DLD1 (cell line): ENCODE measurements at regions not wholly inside any gene's neighbourhood (a gene's known extent, or its start where the extent isn't known, plus 50 kb on each side); places are given as distances from the start of the nearest gene placed in this dataset.
"Not testable (repeated sequence)": the region's sequence is repeated elsewhere in the genome, so short reads cannot be mapped to it uniquely, and the experiment has no call there.

ENCODE experiments used
- in situ Hi-C: cut with HindIII; loops from 2 replicates; pipeline ENCODE4 v1.10.0; 2017; ENCODE audit warnings: low sequenced_read_pairs

DNA sequence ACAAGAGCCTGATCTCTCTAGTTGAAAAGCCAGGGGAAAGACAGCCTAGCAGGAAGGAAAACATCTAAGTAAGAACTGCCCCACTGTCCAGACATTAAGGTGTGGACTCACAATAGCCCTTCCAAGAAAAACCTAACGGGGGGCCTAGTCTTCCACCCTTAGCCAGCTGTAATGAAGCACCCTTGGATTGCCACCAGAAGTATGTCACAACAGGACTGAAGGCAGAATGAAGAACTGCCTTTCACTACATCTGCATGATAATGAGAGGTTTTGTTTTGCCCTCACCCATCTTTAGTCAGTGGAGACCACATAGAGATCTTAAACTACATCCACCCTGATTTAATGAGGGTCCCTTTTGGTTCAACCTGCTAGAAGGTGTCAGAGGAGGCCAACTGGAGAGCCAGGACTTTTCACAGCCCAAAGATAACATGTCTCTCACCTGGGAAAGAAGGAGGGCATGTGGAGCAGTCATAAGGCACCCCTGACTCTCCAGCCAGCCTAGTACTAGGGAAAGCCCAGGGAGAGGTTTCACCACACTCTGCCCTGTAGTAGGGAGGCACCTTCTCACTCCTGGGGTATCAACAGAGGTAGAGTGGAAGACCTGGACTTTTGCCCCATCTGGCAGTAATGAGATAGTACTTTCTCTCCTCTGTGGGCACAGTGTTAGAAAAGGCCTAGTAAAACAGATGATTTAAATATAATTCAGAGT, 1017.4 kb upstream of the MANEA start:
- in situ Hi-C loops: no loop called here

- in situ Hi-C loops: not testable (repeated sequence)
These were observed 1020.1 kb upstream of the MANEA start for GRCh38 chr6:94557207-94557606.

DNA sequence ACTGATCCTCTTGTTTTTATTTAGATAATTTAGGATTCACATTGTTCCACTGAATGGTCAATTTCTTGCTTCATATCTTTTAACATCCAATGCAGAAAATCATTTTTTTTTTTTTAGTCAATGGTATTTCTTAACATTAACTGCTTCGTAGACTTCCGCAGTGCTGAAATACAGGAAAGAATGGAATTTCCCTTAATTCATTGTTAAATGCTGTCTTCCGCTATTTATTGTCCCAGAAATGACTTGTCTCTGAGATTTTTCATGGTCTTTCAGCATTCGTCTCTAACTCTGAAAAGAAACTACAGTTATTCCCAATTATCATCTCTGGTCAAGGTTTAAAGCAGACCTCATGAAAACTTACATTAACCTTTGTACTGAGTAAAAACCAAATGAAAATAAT, 1029.1 kb upstream of the MANEA start:
- in situ Hi-C loops: no loop called here

GRCh38 chr6:94535798-94536197, 1041.5 kb upstream of the MANEA start:
- in situ Hi-C loops: no loop called here

DNA sequence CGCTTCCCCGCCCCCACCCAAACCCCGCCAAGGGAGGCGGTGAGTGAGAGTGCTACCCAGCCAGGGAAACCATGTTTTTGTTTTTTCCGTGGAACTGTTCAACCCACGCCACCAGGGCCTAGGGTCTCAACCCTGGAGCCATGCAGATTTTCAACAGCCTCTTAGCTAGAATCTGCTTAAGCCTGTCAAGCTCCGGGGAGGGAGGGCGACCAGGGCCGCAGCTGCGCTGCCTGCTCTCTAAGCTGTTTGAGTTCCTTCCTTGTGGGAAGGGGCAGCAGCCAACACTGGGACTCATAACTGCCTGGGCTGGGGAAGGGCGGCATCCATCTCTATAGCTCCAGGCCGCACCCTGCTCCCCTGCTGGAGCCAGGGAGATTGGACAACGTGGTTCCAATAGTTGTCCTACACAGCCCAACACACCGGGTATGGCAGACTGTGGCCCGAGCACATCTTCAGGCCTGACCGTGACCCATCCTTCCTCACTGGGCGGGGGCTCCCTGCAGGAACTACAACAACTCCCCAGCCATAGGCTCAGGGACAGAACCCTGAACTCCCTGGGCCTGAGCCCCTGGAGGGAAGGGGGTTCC, 1065.7 kb upstream of the MANEA start:
- in situ Hi-C loops: no loop called here

DNA sequence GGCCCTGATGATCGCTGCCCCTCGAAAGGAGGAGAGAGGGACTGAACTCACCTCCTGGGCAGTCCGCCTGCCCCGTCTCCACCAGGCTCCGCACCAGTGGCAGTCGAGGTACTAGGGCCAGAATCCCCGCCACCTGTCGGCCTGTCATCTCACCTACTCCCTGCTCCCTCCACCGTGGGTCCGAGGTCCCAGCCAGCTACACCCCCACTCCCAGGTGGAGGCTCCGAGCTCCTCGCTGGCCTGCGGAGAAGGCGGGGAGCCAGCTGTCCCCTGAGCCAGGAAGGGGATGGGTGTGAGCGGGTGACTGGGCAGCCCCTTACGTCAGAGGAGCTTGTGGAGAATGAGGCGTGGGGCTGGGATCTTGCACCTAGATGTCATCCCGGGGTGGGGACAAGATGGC, 1066.5 kb upstream of the MANEA start:
- in situ Hi-C loops: no loop called here

- in situ Hi-C loops: no loop called here
These were observed 1075.8 kb upstream of the MANEA start for GRCh38 chr6:94501516-94501915.

DNA sequence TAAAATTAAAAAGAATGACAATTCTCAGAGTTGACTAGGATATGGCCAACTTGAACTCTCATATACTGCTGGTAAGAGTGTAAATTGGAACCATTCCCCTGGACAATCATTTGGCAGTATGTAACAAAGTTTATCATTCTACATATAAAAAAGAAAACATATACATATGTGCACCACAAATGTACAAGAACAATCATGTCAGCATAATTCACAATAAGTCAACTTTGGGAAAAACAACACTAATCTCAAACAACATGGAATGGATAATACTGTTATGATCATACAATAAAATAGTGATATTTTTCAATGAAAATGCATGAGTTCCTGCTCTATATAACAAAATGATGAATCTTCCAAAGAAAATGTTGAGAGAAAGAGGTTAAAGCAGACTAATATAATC, 1078.7 kb upstream of the EPHA7 start:
- in situ Hi-C loops: no loop called here

DNA sequence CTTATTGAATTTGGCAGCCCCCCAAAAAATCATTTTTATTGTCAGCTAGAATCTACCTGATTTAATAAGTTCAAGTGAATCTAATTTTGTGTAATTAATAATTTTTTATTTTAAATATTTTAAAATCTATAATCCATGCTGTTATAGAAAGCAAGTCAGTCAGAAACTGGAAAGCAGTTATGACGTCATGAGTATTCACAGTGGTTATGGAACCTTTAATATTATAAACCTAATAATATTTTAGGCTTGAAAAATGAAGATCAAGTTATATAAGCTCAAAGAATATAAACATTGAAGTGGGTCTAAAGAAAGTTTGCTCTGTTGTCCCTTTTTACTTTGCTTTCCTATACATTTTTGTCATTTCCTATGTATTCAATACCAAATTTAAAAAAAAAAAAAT, 1075.1 kb upstream of the EPHA7 start:
- in situ Hi-C loops: no loop called here

GRCh38 chr6:94487371-94487770, 1068.0 kb upstream of the EPHA7 start:
- in situ Hi-C loops: no loop called here

DNA sequence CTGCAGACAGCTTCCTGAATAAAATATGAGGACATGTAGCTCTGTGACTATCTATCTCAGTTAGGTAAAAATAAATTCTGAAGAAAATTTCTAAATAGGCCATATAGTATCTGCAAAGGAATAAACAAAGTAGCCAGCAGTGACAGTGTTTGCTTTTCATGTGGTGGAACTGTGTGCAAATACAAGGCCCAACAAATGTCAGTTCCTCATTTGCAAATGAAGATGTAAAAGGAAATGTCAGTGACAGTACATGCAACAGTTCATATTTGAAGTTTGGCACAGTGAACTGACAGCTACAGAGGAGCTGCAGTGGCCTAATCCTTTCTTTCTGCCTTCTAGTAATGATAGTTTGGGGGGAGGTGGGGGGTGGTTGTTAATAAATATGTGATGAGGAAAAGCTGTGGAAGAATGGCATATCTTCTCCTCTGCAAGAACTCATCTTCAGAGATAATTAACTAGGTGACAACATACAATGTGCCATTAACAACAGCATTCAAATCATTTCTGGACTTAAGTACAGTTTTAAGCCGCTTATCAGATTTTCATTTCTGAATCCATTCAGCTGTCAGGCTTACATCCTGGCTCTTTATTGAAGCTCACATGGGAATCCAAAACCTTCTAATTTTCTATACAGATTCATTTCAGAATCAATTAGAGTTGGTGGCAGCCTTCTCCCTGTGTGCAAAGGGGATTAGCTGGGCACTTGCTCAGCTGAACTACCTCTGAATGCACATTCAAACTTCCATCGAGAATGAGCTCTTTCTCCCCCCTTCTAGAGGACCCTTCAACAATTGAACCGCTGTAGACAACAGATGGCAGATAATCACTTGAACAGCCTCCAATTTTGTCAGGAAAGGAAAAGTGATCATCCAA, 1059.0 kb upstream of the EPHA7 start:
- in situ Hi-C loops: no loop called here

DNA sequence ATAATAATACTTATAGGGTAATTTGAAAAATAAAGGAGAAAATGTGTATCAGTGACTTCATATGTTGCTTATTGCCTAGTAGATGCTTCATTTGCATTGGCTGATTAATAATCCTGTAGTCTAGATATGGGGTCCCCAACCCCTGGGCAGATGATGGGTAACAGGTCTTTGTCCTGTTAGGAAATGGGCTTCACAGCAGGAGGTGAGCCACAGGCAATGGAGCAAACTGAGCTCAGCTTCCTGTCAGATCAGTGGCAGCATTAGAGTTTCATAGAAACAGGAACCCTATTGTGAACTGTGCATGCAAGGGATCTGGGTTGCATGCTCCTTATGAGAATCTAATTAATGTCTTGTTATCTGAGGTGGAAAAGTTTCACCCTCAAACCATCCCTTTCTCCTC, 1049.5 kb upstream of the EPHA7 start:
- in situ Hi-C loops: no loop called here

DNA sequence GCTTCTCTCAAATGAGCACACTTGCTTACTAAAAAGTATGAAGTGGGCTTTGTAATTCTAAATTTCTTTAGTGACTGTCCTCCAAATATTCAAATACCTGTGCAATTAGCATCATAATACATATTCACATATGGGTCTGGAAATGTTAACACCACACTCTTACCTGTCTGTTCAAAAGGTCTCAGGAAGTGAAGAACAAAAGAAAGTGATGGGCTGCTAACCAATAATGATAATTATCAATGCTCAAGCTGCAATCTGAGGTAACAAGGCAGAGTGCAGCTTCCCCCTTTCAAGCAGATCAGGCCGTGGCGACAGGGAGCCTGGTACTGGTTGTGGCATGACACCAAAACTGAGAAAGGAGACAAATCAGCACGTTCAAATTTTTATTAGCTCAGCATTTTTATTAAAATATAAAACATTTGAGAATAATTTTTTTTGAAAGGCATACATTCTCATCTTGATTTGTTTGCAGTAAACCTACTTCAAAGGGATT, 1044.7 kb upstream of the EPHA7 start:
- in situ Hi-C loops: no loop called here

GRCh38 chr6:94463306-94463705, 1043.9 kb upstream of the EPHA7 start:
- in situ Hi-C loops: no loop called here

- in situ Hi-C loops: no loop called here
These were observed 1042.9 kb upstream of the EPHA7 start for GRCh38 chr6:94462231-94462630.

DNA sequence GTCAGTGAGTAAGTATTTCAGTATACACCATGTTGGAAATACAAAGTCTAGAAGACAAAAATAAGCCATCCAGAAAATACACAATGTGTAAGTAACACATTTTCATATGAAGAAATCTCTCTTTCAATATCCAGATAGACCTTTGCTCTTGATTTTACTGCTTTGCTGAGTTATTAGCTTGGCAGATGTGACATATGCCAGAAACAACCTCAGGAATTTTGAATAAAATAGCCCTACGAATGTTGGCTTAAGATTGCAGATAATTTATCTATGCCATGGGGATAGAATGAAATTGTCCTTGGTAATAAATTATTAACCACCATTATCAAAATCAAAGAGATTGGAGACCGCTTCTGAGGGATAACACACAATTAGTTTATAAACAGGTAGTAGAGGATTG, 1036.9 kb upstream of the EPHA7 start:
- in situ Hi-C loops: no loop called here

DNA sequence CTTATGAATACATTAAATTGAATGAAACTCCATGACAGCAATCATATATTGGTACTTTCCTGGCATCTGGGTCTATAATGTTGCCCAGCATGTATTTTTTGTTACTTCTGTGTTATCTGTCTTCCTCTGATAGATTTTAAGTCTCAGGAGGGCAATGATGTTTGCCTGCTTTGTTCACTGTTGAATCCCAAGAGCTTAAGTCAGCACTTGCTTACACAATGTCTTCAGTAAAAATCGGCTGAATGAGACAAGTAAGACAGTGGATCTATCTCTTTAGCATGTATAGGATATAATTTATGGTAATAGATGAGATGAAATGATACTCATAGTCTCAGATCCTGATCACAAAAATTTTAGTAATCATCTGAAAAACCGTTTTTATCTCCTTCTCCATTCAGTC, 1034.9 kb upstream of the EPHA7 start:
- in situ Hi-C loops: no loop called here

DNA sequence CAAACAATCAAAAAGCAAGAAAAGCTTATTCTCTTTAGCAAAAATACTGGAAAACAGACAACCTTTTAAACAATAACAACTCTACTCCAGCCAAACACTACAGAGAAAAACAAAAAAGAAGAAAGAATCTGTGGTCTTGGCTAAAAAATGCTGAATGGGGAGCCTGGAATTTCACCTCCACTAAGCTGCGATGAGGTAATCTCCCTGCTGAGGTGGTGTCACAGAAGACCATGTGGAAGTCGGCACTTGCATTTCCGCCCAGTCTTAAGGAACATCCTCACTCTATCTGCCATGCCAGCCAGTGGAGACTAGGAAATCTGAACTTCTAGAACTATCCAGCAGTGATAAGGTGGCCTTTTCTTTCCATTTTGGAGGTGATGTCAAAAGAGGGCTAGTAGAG, 1026.8 kb upstream of the EPHA7 start:
- in situ Hi-C loops: no loop called here

GRCh38 chr6:94443701-94444100, 1024.3 kb upstream of the EPHA7 start:
- in situ Hi-C loops: no loop called here

GRCh38 chr6:94424692-94425091, 1005.3 kb upstream of the EPHA7 start:
- in situ Hi-C loops: no loop called here

- in situ Hi-C loops: no loop called here
These were observed 998.0 kb upstream of the EPHA7 start for GRCh38 chr6:94417363-94417762.

- in situ Hi-C loops: no loop called here
These were observed 994.7 kb upstream of the EPHA7 start for GRCh38 chr6:94414041-94414440.
